ENCODE measurements at regions not wholly inside any gene's neighbourhood (a gene's known extent, or its start where the extent isn't known, plus 50 kb on each side); places are given as distances from the start of the nearest gene placed in this dataset.
A peak's percentile ranks its signal among the peaks of the same experiment; 100 is the strongest.

- H3K4me3 ChIP-seq (ENCODE audit: low read length) = no peak overlapping the region
- TF ChIP-seq, protein P1, sequence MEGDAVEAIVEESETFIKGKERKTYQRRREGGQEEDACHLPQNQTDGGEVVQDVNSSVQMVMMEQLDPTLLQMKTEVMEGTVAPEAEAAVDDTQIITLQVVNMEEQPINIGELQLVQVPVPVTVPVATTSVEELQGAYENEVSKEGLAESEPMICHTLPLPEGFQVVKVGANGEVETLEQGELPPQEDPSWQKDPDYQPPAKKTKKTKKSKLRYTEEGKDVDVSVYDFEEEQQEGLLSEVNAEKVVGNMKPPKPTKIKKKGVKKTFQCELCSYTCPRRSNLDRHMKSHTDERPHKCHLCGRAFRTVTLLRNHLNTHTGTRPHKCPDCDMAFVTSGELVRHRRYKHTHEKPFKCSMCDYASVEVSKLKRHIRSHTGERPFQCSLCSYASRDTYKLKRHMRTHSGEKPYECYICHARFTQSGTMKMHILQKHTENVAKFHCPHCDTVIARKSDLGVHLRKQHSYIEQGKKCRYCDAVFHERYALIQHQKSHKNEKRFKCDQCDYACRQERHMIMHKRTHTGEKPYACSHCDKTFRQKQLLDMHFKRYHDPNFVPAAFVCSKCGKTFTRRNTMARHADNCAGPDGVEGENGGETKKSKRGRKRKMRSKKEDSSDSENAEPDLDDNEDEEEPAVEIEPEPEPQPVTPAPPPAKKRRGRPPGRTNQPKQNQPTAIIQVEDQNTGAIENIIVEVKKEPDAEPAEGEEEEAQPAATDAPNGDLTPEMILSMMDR (conservative IDR thresholded peaks at IDR 0.05; ENCODE audit: low read depth, low read length) = no peak
- DNase-seq (ENCODE audit: low read depth) = no peak
Measured at GRCh38 chr2:76320716-76321115, 610.0 kb upstream of the GCFC2 start.

- TF ChIP-seq, protein P1 (conservative IDR thresholded peaks at IDR 0.05; ENCODE audit: low read depth, low read length) = no peak
- no peak overlapping the region for H3K4me3 ChIP-seq (ENCODE audit: low read length)
- no peak for DNase-seq (ENCODE audit: low read depth)
Measured at GRCh38 chr2:76318848-76319360, 608.2 kb upstream of the GCFC2 start.

- no peak for DNase-seq (ENCODE audit: low read depth)
- TF ChIP-seq, protein P1 (conservative IDR thresholded peaks at IDR 0.05; ENCODE audit: low read depth, low read length) = no peak
- no peak overlapping the region for H3K4me3 ChIP-seq (ENCODE audit: low read length)
Measured at GRCh38 chr2:76316691-76317090, 606.0 kb upstream of the GCFC2 start.

GRCh38 chr2:76314271-76315020 is 603.7 kb upstream of the GCFC2 start:
- no peak for DNase-seq (ENCODE audit: low read depth)
- TF ChIP-seq, protein P1 (conservative IDR thresholded peaks at IDR 0.05; ENCODE audit: low read depth, low read length) = no peak
- no peak overlapping the region for H3K4me3 ChIP-seq (ENCODE audit: low read length)

- H3K4me3 ChIP-seq (ENCODE audit: low read length) = no peak overlapping the region
- TF ChIP-seq, protein P1 (conservative IDR thresholded peaks at IDR 0.05; ENCODE audit: low read depth, low read length) = no peak
- DNase-seq (ENCODE audit: low read depth) = no peak
Measured at GRCh38 chr2:76312236-76312635, 601.5 kb upstream of the GCFC2 start.

DNA sequence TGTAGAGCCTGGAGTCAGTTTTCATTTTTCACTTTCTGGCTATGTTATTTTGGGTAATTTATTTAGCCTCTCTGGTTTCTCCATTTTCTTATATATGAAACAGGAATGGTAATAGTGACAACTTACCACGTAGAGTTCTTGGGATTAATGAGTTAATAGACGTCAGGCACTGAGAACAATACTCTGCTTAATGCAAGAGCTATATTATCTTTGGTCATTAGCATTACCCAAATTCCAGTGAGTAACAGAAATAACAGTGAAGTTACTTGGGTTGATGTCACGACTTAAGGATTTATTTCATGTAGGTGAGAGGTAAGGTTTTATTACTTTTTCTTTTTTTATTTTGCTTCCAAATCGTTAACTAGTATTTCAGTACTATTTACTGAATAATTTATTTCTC is 601.0 kb upstream of the GCFC2 start:
- TF ChIP-seq, protein P1 (conservative IDR thresholded peaks at IDR 0.05; ENCODE audit: low read depth, low read length) = no peak
- no peak overlapping the region for H3K4me3 ChIP-seq (ENCODE audit: low read length)
- peak; percentile 27 for DNase-seq (ENCODE audit: low read depth)
